Thymus (tissue), 11 donors: ENCODE measurements at regions not wholly inside any gene's neighbourhood (a gene's known extent, or its start where the extent isn't known, plus 50 kb on each side); places are given as distances from the start of the nearest gene placed in this dataset.

Experiments
- DNase-seq, 9 donors: peaks; one replicate each; pipeline ENCODE4 v3.0.0-alpha.2; 2013; ENCODE audit warnings: low spot score in 9 of 9, low read depth in 6 of 9, missing footprints in 1 of 9
- H3K27ac ChIP-seq, 2 donors: one replicate each; pipeline ENCODE4 v1.5.1; 2013; ENCODE audit warnings: control low read depth in 1 of 2, low read depth in 1 of 2, low read length in 1 of 2, mild to moderate bottlenecking in 1 of 2, moderate library complexity in 1 of 2
- H3K27me3 ChIP-seq, 2 donors: one replicate each; pipeline ENCODE4 v1.5.1; 2013; ENCODE audit warnings: low read length in 1 of 2; ENCODE audit not compliant: control insufficient read depth in 2 of 2, insufficient read depth in 1 of 2
- H3K36me3 ChIP-seq, 2 donors: one replicate each; pipeline ENCODE4 v1.5.1; 2013; ENCODE audit warnings: low read length in 1 of 2, mild to moderate bottlenecking in 1 of 2, moderate library complexity in 1 of 2; ENCODE audit not compliant: control insufficient read depth in 2 of 2, insufficient read depth in 2 of 2
- H3K4me1 ChIP-seq, 2 donors: one replicate each; pipeline ENCODE4 v1.5.1; 2013; ENCODE audit warnings: low read length in 2 of 2; ENCODE audit not compliant: control insufficient read depth in 2 of 2, insufficient read depth in 2 of 2
- H3K4me3 ChIP-seq, 2 donors: one replicate each; pipeline ENCODE4 v1.5.1; 2013; ENCODE audit warnings: low read length in 2 of 2, control low read depth in 1 of 2, mild to moderate bottlenecking in 1 of 2
- H3K9me3 ChIP-seq, 2 donors: one replicate each; pipeline ENCODE4 v1.5.1; 2013; ENCODE audit warnings: low read length in 1 of 2, mild to moderate bottlenecking in 1 of 2; ENCODE audit not compliant: control insufficient read depth in 2 of 2, insufficient read depth in 1 of 2
- WGBS: extraction: QIAGEN DNeasy Blood & Tissue Kit; methylation state at CpG from one replicate; pipeline ENCODE4 v1.1.7; 2013; 5-methylcytosine and 5-hydroxymethylcytosine counted together
- donor health status: healthy.

DNA sequence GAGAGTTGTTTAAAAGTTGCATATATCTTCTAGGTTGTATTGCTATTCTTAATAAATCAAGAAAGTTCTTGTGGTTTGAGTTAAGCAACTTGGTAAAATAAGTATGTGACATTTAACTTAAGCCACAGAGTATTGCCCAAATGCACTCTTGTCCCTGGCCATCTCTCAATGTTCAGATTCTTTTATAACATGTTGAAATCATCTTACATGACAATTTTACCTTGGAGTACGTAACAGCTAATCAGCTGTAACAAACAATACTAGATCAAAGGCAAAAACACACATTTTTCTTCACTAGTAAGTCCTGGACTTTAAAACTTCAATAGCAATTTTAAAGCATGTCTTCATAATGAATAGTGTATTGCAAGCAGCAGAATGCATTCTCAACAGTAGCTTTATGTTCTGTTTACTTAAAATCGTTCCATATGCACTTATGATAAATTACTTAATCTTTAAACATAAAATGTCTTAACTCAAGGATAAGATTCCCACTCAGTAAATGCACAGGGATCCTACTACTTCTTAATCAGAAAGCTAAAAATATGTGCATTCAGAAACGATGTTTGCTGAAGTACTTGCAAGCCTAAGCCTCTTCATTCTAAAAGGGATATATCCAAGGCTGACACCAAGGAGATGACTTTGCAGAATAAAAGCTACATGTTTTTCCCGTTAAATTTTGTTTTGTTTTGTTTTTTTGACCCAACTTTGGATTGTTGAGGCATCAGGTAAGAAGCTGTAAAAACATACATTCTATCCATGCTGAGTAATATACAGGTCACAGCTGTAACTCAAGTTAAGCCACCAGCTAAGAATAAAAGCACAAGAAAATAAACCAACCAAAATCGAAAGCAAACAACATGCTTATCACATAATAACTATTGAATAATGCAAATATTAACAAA, 86.1 kb upstream of the NFIB start:
- WGBS = 79% methylated on average over 5 of the region's 5 CpGs
- H3K4me3 ChIP-seq = no peak overlapping the region
- H3K27me3 ChIP-seq = no peaks in the 10 kb centered on the region
- H3K27ac ChIP-seq = no peak overlapping the region
- no peaks in the 10 kb centered on the region for H3K4me1 ChIP-seq
- no peaks in the 10 kb centered on the region for H3K36me3 ChIP-seq
- DNase-seq = no peak
- H3K9me3 ChIP-seq = no peaks in the 10 kb centered on the region

DNA sequence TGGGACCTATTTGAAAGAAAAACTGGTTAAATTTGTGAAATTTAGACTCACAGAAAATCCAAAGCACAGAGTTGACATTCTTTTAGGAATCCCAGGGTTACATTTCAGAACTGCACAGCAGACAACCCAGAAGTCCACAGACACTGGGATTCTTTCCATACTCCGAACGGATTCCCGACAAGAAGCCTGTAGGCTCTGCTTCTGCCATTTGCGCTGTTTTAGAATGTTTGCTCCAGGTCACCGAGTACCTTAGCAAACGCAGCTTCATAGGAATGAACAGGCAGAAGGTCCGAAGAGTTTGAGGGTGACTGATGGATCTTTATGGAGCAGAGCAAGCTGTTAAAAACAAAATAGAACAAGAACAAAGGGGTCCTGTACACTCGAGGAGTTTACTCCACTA, 84.5 kb upstream of the NFIB start:
- WGBS = 95% methylated on average over 8 of the region's 8 CpGs
- Histone ChIP-seq H3K9me3 (no peaks in the 10 kb centered on the region), H3K36me3 (no peaks in the 10 kb centered on the region), H3K4me3 (no peak overlapping the region), H3K27ac (no peak overlapping the region), H3K4me1 (no peaks in the 10 kb centered on the region), H3K27me3 (no peaks in the 10 kb centered on the region)
- DNase-seq = no peak

DNA sequence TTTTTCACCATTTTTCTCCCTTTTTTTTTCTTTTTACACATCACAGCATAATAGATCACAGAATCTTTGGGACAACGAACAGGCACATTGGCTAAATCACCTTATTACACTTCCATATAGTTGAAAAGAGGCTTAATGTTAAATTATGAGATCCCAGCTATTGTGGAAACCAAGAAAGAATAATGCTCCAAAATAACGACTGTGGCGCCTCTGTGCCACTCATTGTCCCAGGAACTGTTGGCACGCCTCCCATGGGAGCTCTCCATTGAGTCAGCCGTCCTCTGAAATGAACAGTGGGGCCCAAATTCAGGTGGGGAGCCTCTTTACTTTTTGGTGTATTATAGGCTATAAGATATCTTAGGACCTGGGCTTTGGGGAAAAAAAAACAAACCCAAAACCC, 82.2 kb upstream of the NFIB start:
- Histone ChIP-seq H3K4me3 (no peak overlapping the region), H3K27ac (no peak overlapping the region), H3K4me1 (no peaks in the 10 kb centered on the region), H3K9me3 (no peaks in the 10 kb centered on the region), H3K36me3 (no peaks in the 10 kb centered on the region), H3K27me3 (no peaks in the 10 kb centered on the region)
- no peak for DNase-seq
- WGBS = 95% methylated on average over 5 of the region's 5 CpGs

DNA sequence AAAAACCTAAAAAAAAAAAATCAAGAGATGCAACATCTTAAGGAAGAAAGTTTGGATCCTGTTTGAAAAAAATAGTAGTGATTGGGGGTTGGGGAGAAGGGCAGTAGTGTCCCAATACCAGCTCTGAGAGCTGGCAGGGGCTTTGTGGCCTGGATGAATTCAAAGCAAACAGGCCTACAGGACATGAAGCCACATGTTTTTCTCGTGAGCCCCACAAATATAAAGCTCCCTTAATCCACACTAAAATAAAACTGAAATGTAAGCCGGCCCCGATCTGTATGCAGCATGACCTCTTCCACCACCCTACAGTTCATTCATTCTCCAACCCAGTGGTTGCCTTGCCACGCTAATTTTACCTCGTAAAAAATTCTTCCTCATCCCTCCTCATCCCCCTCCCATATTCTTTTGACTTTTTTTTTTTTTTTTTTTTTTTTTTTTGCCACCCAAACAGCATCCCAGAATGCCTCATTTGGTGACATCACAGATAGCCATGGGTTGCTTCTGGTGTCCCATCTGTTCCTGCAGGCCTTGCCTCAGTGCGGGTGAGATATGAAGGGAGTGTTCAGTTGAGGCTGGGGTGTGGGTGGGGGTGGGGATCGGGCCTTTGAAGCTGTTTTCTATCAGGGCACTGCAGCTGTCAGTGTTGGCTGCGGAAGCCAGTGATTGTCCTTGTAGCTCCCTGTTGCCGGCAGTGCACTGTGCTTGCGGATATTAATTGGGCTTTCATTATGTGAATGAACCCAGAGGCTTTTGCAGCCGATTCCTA, 81.6 kb upstream of the NFIB start:
- H3K9me3 ChIP-seq = no peaks in the 10 kb centered on the region
- H3K4me1 ChIP-seq = no peaks in the 10 kb centered on the region
- no peak overlapping the region for H3K27ac ChIP-seq
- WGBS = 95% methylated on average over 11 of the region's 11 CpGs
- H3K4me3 ChIP-seq = no peak overlapping the region
- H3K36me3 ChIP-seq = no peaks in the 10 kb centered on the region
- no peak for DNase-seq
- no peaks in the 10 kb centered on the region for H3K27me3 ChIP-seq

DNA sequence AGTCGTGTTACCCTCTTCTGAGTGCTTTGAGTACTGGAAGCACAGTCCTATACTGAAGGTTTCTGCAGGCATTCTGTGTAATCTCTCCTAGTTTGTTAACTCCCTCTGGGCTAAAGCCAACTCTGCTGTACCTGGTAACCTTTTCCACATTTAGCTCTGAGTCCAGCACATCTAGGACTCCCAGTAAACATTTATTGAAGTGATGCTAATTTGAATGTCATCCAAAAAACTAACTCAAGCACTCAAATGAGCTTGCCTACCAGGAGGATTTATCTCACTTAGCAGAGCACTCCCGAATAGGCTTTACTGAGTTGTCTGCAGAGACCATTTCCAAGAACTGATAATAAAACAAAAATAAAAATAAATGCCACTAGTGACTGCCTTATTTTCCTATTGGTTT, 79.5 kb upstream of the NFIB start:
- no peaks in the 10 kb centered on the region for H3K36me3 ChIP-seq
- H3K4me1 ChIP-seq = no peaks in the 10 kb centered on the region
- H3K27ac ChIP-seq = no peak overlapping the region
- no peak overlapping the region for H3K4me3 ChIP-seq
- no peaks in the 10 kb centered on the region for H3K9me3 ChIP-seq
- H3K27me3 ChIP-seq = no peaks in the 10 kb centered on the region
- 91% methylated on average over 2 of the region's 2 CpGs for WGBS
- no peak for DNase-seq

DNA sequence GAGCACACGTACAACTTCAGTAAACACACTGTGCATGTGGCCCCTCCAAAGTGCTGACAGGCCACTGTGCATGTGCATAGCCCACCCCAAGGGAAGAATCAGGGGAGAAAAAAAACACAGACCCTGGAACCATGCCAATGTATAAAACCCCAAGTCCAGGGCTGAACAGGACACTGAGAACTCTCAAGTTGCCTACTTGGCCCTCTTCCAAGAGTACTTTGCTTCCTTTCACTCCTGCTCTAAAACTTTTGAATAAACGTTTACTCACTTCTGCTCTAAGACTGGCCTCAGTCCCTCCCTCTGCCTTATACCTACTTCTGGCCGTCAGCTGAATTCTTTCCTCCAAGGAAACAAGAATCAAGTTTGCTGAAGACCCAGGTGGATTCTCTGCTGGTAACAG, 77.7 kb upstream of the NFIB start:
- no peaks in the 10 kb centered on the region for H3K27me3 ChIP-seq
- DNase-seq = no peak
- no peak overlapping the region for H3K27ac ChIP-seq
- no peaks in the 10 kb centered on the region for H3K36me3 ChIP-seq
- H3K4me3 ChIP-seq = no peak overlapping the region
- no peaks in the 10 kb centered on the region for H3K4me1 ChIP-seq
- no peaks in the 10 kb centered on the region for H3K9me3 ChIP-seq
- WGBS = 90% methylated on average over 3 of the region's 3 CpGs

DNA sequence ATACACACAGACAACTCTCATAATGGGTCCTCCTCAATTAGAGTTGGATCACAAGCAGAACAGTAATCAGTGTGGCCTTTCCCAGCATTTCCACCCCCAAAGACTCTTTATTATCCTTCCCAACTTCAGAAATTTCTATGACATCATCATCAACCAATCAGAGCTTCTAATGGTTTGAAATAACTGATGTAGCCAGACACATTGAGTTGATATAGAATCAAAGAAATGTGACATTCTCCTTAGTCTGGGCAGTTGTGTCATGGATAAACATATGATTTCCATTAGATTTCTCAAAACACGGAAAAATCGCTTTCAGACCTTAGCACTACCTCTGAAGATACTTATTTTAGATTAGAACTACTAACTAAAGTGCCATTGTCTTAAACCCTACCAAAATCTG, 75.7 kb upstream of the NFIB start:
- H3K9me3 ChIP-seq = no peaks in the 10 kb centered on the region
- no peak overlapping the region for H3K27ac ChIP-seq
- no peaks in the 10 kb centered on the region for H3K36me3 ChIP-seq
- no peaks in the 10 kb centered on the region for H3K27me3 ChIP-seq
- no peak overlapping the region for H3K4me3 ChIP-seq
- DNase-seq = no peak
- WGBS = 95% methylated on average over 2 of the region's 2 CpGs
- no peaks in the 10 kb centered on the region for H3K4me1 ChIP-seq

DNA sequence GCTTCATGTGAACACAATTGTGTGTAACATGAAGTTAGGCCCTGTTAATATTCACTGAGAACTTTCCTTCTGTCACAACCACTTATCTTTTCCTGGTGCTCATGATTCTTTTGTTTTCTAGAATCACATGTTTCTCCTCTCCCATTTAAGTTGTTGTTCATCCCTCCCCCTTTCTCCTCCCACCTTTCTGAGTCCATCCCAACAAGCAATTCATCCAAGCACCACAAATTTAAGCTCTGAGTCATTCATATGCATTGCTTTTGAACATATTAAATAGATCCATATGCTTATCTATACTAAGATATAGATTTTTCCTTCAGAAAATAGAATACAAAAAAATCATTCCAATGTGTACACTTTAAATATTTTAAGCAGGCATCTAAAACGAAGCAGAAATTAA, 75.2 kb upstream of the NFIB start:
- no peak overlapping the region for H3K27ac ChIP-seq
- no peaks in the 10 kb centered on the region for H3K36me3 ChIP-seq
- H3K27me3 ChIP-seq = no peaks in the 10 kb centered on the region
- DNase-seq = no peak
- H3K9me3 ChIP-seq = no peaks in the 10 kb centered on the region
- no peak overlapping the region for H3K4me3 ChIP-seq
- WGBS = 80% methylated on average over 1 of the region's 1 CpG
- no peaks in the 10 kb centered on the region for H3K4me1 ChIP-seq

DNA sequence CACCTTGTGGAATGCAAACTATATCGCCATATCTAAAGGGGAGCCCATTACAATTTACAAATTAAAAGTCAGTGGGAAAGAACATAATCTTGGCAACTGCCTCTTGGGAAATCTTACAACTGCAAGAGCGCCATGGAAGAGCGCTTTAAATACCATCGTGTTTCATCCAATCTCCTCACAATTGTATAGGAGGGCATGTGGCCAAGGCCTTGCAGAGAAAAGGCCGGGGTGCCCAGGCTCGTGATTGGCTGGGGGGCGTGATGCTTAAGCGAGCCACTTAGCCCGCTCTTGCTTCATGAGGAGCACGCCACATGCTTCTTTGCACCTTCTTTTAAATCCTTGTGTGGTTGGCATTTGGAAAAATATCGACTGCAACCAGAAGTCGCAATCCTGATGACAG, 69.8 kb upstream of the NFIB start:
- no peak overlapping the region for H3K4me3 ChIP-seq

More for the DNA sequence above, 69.8 kb upstream of the NFIB start:
- Histone ChIP-seq H3K27me3 (no peaks in the 10 kb centered on the region), H3K4me1 (no peaks in the 10 kb centered on the region), H3K9me3 (no peaks in the 10 kb centered on the region), H3K36me3 (no peaks in the 10 kb centered on the region), H3K27ac (no peak overlapping the region)
- 97% methylated on average over 12 of the region's 12 CpGs for WGBS
- DNase-seq = no peak
